AG09319 (cell line): ENCODE measurements at regions not wholly inside any gene's neighbourhood (a gene's known extent, or its start where the extent isn't known, plus 50 kb on each side); places are given as distances from the start of the nearest gene placed in this dataset.

Experiments
- DNase-seq: peaks from one replicate; pipeline ENCODE4 v3.0.0-alpha.2; 2010; ENCODE audit warnings: low read depth; ENCODE audit errors: extremely low read depth
- TF ChIP-seq, protein P1 (sequence below): IDR thresholded peaks from 2 replicates; pipeline ENCODE4 v1.5.1; 2011; ENCODE audit warnings: low read depth, mild to moderate bottlenecking, inconsistent platforms, low read length, moderate library complexity

DNA sequence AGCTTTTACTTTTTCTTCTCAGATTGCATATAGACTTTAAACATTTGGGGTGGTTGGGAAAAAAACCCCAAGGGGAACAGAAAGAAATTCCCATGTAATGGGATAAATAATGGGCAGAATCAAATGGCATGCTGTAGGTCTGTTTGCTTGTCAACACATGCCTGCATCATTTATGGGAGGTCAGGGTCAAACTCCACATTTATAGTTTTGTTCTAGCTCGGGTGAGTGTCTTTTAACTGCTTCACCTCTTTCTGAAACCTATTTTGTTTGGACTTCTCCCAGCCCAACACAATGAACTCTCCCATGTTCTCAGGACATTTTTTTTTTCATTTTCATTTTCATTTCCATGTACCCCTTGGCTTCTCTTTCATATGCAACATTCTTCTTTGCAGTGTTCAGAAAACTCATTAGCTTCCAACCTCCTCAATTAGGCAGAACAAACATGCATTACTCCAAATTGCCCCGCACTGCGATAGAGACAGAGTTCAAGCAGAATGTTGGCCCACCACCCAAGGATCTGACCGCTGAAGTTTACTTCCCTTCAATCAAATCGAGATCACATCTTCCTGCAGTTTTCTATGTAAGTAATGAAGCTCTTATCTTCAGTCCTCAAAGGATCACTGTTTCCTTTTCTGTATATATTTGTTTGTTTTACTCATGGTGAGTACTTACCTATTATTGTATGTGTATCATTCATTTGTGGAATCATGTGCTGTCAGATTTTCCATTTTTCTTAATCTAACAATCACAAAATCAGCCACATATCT, 354.6 kb downstream of the ZSWIM6 start:
- TF ChIP-seq, protein P1, sequence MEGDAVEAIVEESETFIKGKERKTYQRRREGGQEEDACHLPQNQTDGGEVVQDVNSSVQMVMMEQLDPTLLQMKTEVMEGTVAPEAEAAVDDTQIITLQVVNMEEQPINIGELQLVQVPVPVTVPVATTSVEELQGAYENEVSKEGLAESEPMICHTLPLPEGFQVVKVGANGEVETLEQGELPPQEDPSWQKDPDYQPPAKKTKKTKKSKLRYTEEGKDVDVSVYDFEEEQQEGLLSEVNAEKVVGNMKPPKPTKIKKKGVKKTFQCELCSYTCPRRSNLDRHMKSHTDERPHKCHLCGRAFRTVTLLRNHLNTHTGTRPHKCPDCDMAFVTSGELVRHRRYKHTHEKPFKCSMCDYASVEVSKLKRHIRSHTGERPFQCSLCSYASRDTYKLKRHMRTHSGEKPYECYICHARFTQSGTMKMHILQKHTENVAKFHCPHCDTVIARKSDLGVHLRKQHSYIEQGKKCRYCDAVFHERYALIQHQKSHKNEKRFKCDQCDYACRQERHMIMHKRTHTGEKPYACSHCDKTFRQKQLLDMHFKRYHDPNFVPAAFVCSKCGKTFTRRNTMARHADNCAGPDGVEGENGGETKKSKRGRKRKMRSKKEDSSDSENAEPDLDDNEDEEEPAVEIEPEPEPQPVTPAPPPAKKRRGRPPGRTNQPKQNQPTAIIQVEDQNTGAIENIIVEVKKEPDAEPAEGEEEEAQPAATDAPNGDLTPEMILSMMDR, result no peak
- no peak for DNase-seq

DNA sequence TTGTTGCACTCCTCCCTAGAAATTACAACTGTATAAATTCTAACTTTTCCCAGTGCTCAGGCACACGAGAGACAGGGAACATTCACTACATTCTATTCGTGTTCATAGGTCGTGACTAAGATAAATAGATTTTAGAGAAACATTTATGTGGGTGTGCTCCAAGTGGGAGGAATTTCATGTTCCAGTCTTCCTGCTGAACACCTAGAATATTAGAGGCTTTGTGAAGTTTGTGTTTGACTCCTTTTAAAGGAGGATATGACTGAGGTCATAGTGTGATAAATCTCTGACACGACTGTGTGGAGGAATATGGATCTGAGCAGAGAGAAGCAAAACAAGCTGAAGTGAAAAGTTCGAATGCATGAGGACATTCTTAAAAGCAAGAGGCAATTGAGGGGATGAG, 355.3 kb downstream of the ZSWIM6 start:
- DNase-seq, result no peak
- TF ChIP-seq, protein P1, result no peak

DNA sequence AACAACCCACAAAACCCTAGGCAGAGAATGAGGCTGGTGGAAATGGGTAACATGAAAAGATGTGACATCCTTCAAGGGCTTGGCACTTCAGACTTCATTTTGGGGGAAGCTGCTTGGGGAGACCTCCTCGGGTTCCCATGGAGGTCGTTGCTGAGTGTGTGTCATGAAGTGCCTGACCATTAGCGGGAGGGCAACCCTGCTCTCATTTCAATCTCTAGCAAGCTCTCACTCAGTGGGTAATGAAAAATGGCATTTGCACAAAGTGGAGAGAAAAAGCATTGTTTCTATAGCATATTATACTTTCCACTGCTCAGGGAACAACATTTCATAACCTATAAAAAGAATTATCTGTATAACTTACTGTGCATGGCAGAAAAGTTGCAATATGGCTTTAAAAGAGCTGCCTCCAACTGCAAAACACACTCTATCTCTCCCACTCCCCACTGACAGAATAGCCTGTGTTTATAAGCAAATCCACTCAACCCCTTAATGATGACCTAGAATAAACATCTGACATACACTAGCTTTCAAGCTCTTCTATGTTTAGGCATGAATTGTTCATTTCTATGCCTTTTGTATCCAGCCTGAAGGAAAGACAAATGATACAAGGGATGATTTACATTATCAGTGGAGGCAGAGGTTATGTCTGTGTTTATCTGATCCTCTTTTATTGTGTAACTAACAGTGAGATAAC, 357.2 kb downstream of the ZSWIM6 start:
- TF ChIP-seq, protein P1, result no peak

DNA sequence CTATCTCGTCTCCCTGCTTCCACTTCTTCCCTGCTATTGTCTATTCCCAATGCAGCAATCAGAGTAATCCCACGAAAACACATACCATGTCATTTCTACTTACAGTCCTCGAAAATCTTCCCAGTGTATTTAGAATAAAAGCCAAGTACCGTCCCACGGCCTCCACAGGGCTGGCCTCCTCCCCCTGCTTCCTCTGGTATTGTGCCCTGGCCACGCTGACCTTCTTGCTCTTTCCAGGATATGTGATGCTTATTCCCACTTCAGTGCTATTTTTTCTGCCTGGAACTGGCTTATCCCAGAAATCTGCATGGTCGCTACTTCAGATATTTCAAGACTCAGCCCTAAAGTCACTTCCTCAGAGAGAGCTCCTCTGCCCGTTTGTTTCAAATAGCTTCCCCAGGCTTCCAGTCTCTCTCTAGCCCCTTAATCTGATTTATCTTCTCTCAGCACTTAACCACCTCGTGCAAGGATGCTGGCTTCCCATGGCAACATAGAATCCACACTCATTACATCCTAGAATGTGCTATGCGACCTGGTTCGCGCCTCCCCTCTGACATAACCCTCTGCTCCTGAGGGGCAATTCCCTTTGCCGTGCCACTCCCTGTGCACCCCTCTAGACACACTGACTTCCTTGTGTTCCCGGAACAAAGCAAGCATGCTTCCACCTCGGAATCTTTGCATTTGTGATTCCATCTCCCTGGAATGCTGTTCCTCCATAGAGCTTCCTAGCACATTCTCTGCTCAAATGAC, 365.9 kb downstream of the ZSWIM6 start:
- DNase-seq, result no peak
- TF ChIP-seq, protein P1, result no peak

More for the DNA sequence above, 357.2 kb downstream of the ZSWIM6 start:
- no peak for DNase-seq

DNA sequence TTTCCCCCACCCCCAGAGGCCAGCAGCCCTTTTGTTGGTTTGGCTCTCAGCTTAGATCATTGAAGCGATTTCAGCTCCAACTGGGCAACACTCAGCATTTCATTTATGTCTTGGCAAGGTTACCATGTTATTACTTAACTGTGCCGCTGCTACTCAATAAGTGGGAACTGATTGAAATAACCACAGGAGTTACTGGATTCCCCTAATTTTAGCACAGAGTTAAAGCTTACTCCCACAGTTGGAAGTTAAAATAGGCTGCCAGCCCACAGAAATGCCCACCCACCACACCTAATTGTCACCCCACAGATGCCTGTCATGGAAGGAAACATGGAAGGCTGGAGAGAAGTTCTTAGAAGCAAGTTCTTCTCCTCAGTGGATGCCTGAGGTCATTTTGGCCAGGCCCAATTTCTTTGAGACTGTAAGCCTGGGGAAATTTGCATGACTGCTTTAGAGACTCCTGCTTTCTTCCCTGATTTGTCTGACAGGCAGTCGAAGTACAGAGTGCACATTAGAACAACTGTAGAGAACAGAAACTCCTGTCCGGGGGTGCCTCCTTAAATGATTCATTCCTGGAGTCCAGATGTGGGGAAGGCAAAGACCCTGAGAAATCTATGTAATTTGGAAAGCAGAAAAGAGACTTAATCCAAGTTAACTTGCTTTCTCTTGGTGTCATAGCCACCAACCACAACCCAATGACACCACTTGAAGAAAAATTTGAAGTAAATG, 370.0 kb downstream of the ZSWIM6 start:
- TF ChIP-seq, protein P1, result no peak
- DNase-seq, result no peak

DNA sequence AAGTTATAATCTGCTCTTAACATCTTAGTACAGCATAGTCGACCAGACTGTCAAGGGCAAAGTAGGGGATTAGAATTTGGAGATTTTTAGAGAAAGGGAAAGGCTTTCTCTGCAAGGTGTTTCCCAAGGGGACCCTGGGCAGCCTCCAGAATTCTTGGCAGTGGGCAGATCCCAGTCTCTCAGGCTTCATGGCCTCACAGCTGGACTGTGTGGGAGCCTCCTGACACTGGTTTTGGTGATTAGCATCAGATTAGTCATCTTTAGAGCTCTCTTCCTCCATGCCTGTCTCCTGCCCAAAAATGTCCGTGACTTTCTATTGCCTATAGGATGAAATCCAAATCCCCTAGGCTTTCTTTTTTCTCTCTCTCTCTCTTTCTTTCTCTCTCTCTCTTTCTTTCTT, 370.7 kb downstream of the ZSWIM6 start:
- DNase-seq, result no peak
- TF ChIP-seq, protein P1, result no peak
